Mesodermal cell (in vitro differentiated cells): ENCODE measurements at regions not wholly inside any gene's neighbourhood (a gene's known extent, or its start where the extent isn't known, plus 50 kb on each side); places are given as distances from the start of the nearest gene placed in this dataset.
A peak's percentile ranks its signal among the peaks of the same experiment; 100 is the strongest.

ENCODE experiments used
- H3K27ac ChIP-seq: 2 replicates; pipeline ENCODE4 v1.7.0; 2013; ENCODE audit warnings: mild to moderate bottlenecking, low read depth, low read length, moderate library complexity; ENCODE audit not compliant: severe bottlenecking
- H3K36me3 ChIP-seq: 2 replicates; pipeline ENCODE4 v1.7.1; 2013; ENCODE audit warnings: mild to moderate bottlenecking, low read length, moderate library complexity; ENCODE audit not compliant: control insufficient read depth, insufficient read depth
- H3K4me1 ChIP-seq: one replicate; pipeline ENCODE4 v1.7.1; 2013; ENCODE audit warnings: mild to moderate bottlenecking, low read length; ENCODE audit not compliant: insufficient read depth, control insufficient read depth, poor library complexity, severe bottlenecking
- H3K4me3 ChIP-seq: 2 replicates; pipeline ENCODE4 v1.7.0; 2013; ENCODE audit warnings: low read length, control low read depth, mild to moderate bottlenecking; ENCODE audit not compliant: insufficient read depth, poor library complexity, severe bottlenecking; ENCODE audit errors: extremely low read depth
- H3K9me3 ChIP-seq: 2 replicates; pipeline ENCODE4 v1.7.1; 2013; ENCODE audit warnings: mild to moderate bottlenecking, low read length, moderate library complexity; ENCODE audit not compliant: control insufficient read depth
- WGBS, 2 experiments: methylation state at CpG; one replicate each; pipeline ENCODE4 v1.1.5; 2013; ENCODE audit warnings: missing lambda C conversion rate in 2 of 2; ENCODE audit not compliant: insufficient coverage in 2 of 2; 5-methylcytosine and 5-hydroxymethylcytosine counted together

DNA sequence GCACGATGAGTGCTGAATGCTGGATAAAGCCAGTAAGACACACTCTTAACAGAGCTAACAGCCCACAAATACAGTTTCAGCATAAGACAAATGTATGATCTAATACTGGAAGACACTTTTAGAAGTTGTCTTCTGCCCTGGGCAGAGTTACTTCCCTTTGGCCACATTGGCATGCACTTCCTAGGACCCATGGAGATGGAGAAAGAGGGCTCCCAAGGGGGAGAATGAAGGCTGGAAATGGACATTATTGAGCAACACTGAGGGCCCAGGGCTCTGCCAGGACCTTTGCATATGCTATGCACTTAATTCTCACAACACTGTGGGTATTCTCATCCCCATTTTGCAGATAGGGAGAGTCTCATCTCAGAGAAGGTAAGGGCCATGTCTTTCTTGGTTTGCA lies 123.1 kb downstream of the ADAMTS15 start:
- Histone ChIP-seq H3K36me3 (no peaks in the 10 kb centered on the region), H3K4me1 (no peaks in the 10 kb centered on the region), H3K4me3 (no peak overlapping the region), H3K9me3 (no peaks in the 10 kb centered on the region), H3K27ac (no peak overlapping the region)
- WGBS, 2 experiments, result 100% methylated on average over 1 of the region's 1 CpG; no CpG with 5 or more reads in 1 of the 2 experiments

- Histone ChIP-seq H3K9me3 (no peaks in the 10 kb centered on the region), H3K27ac (no peak overlapping the region), H3K4me1 (no peaks in the 10 kb centered on the region), H3K4me3 (no peak overlapping the region), H3K36me3 (no peaks in the 10 kb centered on the region)
- WGBS, 2 experiments, result 90 to 91% methylated on average over 5 to 10 of the region's 10 CpGs
These were observed 123.6 kb downstream of the ADAMTS15 start for GRCh38 chr11:130571947-130572584.

DNA sequence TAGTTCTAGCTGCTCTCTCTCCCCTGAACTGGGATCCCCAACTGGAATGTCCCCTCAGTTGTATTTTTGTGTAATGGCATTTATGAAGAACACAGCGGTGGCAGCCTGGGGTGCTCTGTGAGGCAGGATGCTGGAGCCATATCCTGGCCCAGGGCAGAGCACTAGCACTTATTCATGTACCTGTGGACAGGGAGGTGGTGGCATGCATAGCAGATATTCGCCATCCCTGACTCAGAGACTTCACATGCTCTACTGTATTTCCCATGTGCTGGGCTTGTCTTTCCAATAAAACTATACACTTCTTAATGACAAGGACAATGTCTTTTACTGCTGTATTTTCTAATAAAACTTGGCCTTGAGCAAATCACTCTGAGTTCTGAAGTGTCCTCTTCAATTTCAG lies 125.3 kb downstream of the ADAMTS15 start:
- WGBS, 2 experiments, result 96 to 100% methylated on average over 1 to 2 of the region's 2 CpGs
- Histone ChIP-seq H3K9me3 (peaks cover 2% of the 10 kb centered on the region), H3K27ac (no peak overlapping the region), H3K4me3 (no peak overlapping the region), H3K4me1 (no peaks in the 10 kb centered on the region), H3K36me3 (no peaks in the 10 kb centered on the region)

DNA sequence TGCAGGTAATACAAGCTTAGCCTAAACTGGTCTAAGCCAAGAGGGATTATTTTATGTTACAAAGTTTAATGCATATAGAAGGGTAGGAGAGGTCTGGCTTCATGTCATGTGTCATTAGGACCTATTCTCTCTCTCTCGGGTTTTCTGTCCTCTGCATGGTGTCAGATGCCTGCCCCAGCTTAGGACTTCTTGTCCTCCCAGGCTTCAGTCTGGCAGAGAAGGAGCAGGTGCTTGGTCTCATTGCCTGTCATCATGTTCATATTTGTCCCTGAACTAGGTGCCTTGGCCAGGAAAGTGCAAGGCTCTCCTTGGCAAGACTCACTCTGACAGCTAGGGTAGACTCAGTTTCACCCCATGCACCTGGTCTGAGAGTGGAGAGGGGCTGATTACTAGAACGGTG lies 126.3 kb downstream of the ADAMTS15 start:
- H3K4me3 ChIP-seq, result no peak overlapping the region
- 75 to 87% methylated on average over 2 of the region's 2 CpGs for WGBS, 2 experiments

GRCh38 chr11:130576146-130576545 lies 127.7 kb downstream of the ADAMTS15 start:
- H3K9me3 ChIP-seq, result peaks cover 7% of the 10 kb centered on the region
- no peaks in the 10 kb centered on the region for H3K36me3 ChIP-seq
- peaks cover 13% of the 10 kb centered on the region for H3K4me1 ChIP-seq
- H3K27ac ChIP-seq, result no peak overlapping the region
- WGBS, 2 experiments, result 100% methylated on average over 1 to 6 of the region's 7 CpGs
- H3K4me3 ChIP-seq, result no peak overlapping the region

More for the DNA sequence above, 126.3 kb downstream of the ADAMTS15 start:
- Histone ChIP-seq H3K36me3 (no peaks in the 10 kb centered on the region), H3K4me1 (no peaks in the 10 kb centered on the region), H3K9me3 (peaks cover 7% of the 10 kb centered on the region), H3K27ac (no peak overlapping the region)

GRCh38 chr11:130578738-130579368 lies 130.4 kb downstream of the ADAMTS15 start:
- Histone ChIP-seq H3K9me3 (peaks cover 7% of the 10 kb centered on the region), H3K36me3 (no peaks in the 10 kb centered on the region), H3K27ac (no peak overlapping the region), H3K4me3 (no peak overlapping the region), H3K4me1 (peaks cover 25% of the 10 kb centered on the region)
- WGBS, 2 experiments, result 75 to 83% methylated on average over 7 of the region's 8 CpGs

GRCh38 chr11:130580372-130580771 lies 131.9 kb downstream of the ADAMTS15 start:
- Histone ChIP-seq H3K9me3 (peaks cover 7% of the 10 kb centered on the region), H3K27ac (peak overlapping the region; percentile 94), H3K4me1 (peaks cover 25% of the 10 kb centered on the region), H3K36me3 (no peaks in the 10 kb centered on the region), H3K4me3 (no peak overlapping the region)
- WGBS, 2 experiments, result 14 to 17% methylated on average over 2 to 3 of the region's 4 CpGs

DNA sequence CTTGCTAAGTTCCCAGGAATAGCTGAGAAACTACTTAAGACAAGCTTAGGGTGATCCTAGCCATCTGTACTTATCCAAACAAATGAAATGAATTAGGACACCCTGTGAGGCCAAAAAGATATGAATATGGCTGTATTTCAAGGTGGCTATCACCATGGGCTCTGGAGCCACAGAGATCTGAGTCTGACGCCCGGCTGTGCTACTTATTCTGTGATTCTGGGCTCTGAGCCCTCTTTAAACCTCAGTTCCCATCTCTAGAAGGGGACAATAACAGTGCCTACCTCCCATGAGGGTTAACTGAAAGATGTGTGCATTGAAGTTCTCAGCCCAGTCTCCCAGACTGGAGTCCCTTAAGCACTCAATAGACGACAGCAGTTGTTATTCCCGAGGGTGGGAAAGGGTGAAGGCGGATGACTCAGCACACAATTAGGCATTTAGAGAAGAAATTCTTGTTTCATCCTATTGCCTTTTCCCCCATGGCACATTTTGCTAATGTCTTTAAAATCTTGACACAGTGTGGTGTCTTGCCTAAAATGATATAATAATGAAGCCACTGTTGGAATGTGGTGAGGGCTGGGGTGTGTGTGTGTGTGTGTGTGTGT lies 132.5 kb downstream of the ADAMTS15 start:
- 55 to 79% methylated on average over 2 to 4 of the region's 5 CpGs for WGBS, 2 experiments
- Histone ChIP-seq H3K4me1 (peaks cover 25% of the 10 kb centered on the region), H3K27ac (peak overlapping the region; percentile 94)

DNA sequence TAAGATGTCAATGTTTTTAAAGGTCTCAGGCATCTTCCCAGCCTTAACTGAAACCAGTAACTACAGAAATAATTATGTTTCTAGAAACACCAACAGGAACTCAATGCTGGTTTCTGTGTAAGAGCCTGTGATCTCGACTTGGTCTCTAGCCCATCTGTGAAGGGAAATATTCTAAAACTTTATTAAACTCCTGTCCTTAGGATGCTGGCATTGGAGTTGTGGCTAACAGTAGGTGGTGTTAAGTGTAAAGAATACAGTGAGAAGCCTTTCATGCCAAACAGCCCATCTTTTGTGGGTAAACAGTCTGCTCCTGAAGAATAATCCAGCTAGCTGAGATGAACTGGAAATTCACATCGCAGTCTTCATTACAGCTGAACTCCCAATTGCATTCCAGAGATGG lies 133.2 kb downstream of the ADAMTS15 start:
- no peak overlapping the region for H3K4me3 ChIP-seq
- peak overlapping the region; percentile 94 for H3K27ac ChIP-seq
- no peaks in the 10 kb centered on the region for H3K36me3 ChIP-seq
- 57% methylated on average over 1 of the region's 2 CpGs; no CpG with 5 or more reads in 1 of the 2 experiments for WGBS, 2 experiments
- peaks cover 25% of the 10 kb centered on the region for H3K4me1 ChIP-seq
- peaks cover 7% of the 10 kb centered on the region for H3K9me3 ChIP-seq

More for the DNA sequence above, 132.5 kb downstream of the ADAMTS15 start:
- H3K36me3 ChIP-seq, result no peaks in the 10 kb centered on the region
- H3K9me3 ChIP-seq, result peaks cover 7% of the 10 kb centered on the region
- H3K4me3 ChIP-seq, result no peak overlapping the region

DNA sequence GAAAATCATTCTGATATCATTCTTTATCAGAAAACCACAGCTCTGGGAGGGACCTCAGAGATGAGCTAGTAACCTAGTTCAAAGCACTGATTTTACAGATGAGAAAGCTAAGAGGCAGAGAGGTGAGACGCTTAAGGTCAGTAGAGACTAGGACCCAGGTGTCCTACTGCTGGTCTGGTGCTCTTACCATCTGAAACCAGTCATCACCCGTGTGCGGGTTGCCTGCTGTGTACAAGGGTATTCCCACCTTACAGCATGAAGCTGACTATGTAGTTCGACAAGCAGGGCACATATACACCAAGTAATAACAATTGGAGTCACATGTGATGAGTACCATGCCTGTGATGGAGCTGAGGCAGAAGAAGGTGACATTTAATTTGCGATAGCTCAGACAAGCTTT lies 133.7 kb downstream of the ADAMTS15 start:
- Histone ChIP-seq H3K9me3 (peaks cover 10% of the 10 kb centered on the region), H3K4me3 (no peak overlapping the region), H3K27ac (peak overlapping the region; percentile 94), H3K36me3 (no peaks in the 10 kb centered on the region), H3K4me1 (peaks cover 25% of the 10 kb centered on the region)
- WGBS, 2 experiments, result 86 to 100% methylated on average over 1 to 2 of the region's 5 CpGs

- peaks cover 25% of the 10 kb centered on the region for H3K4me1 ChIP-seq
- no peak overlapping the region for H3K4me3 ChIP-seq
- H3K27ac ChIP-seq, result no peak overlapping the region
- no peaks in the 10 kb centered on the region for H3K36me3 ChIP-seq
- WGBS, 2 experiments, result 100% methylated on average over 1 of the region's 2 CpGs
- H3K9me3 ChIP-seq, result peaks cover 12% of the 10 kb centered on the region
These were observed 134.5 kb downstream of the ADAMTS15 start for GRCh38 chr11:130582981-130583380.
